Mesendoderm (in vitro differentiated cells): ENCODE measurements at regions not wholly inside any gene's neighbourhood (a gene's known extent, or its start where the extent isn't known, plus 50 kb on each side); places are given as distances from the start of the nearest gene placed in this dataset.

Source experiments
- DNase-seq: peaks from one replicate; pipeline ENCODE4 v3.0.0; 2013
- H2AK5ac ChIP-seq: 2 replicates; pipeline ENCODE4 v1.6.1; 2013; ENCODE audit warnings: low read length, inconsistent platforms
- H2BK120ac ChIP-seq: 2 replicates; pipeline ENCODE4 v1.6.1; 2013; ENCODE audit warnings: low read depth, mild to moderate bottlenecking, low read length, moderate library complexity, mixed read lengths
- H2BK15ac ChIP-seq: replicated peaks from 2 replicates; pipeline ENCODE4 v1.6.1; 2013; ENCODE audit warnings: low read depth, mild to moderate bottlenecking, moderate library complexity
- H2BK5ac ChIP-seq: 2 replicates; pipeline ENCODE4 v1.6.1; 2013; ENCODE audit warnings: low read length, inconsistent platforms
- H3K18ac ChIP-seq: 2 replicates; pipeline ENCODE4 v1.6.1; 2013; ENCODE audit warnings: mild to moderate bottlenecking, low read length, mixed read lengths
- H3K23ac ChIP-seq: one replicate; pipeline ENCODE4 v1.6.1; 2013; ENCODE audit warnings: low read length
- H3K27ac ChIP-seq: 2 replicates; pipeline ENCODE4 v1.5.1; 2013; ENCODE audit warnings: low read depth, mild to moderate bottlenecking, inconsistent platforms, low read length, moderate library complexity
- H3K27me3 ChIP-seq: 2 replicates; pipeline ENCODE4 v1.6.1; 2013; ENCODE audit warnings: low read length, control low read depth, mild to moderate bottlenecking, inconsistent platforms; ENCODE audit not compliant: insufficient read depth, poor library complexity
- H3K36me3 ChIP-seq: 2 replicates; pipeline ENCODE4 v1.6.1; 2013; ENCODE audit warnings: low read length, inconsistent platforms; ENCODE audit not compliant: control insufficient read depth, insufficient read depth
- H3K4ac ChIP-seq: one replicate; pipeline ENCODE4 v1.6.1; 2013; ENCODE audit warnings: low read depth, mild to moderate bottlenecking, low read length, moderate library complexity
- H3K4me1 ChIP-seq: 2 replicates; pipeline ENCODE4 v1.6.1; 2013; ENCODE audit warnings: low read depth, low read length, inconsistent platforms; ENCODE audit not compliant: control insufficient read depth
- H3K4me2 ChIP-seq: 2 replicates; pipeline ENCODE4 v1.6.1; 2013; ENCODE audit warnings: low read length
- H3K4me3 ChIP-seq: 2 replicates; pipeline ENCODE4 v1.5.1; 2013; ENCODE audit warnings: mild to moderate bottlenecking, low read length
- H3K56ac ChIP-seq: one replicate; pipeline ENCODE4 v1.6.1; 2013; ENCODE audit warnings: low read length
- H3K79me1 ChIP-seq: 2 replicates; pipeline ENCODE4 v1.6.1; 2013; ENCODE audit warnings: low read length, inconsistent platforms
- H3K79me2 ChIP-seq: 2 replicates; pipeline ENCODE4 v1.6.1; 2013; ENCODE audit warnings: mild to moderate bottlenecking, low read length; ENCODE audit not compliant: control insufficient read depth, insufficient read depth
- H3K9ac ChIP-seq: 2 replicates; pipeline ENCODE4 v1.6.1; 2013; ENCODE audit warnings: low read length, inconsistent platforms
- H4K5ac ChIP-seq: one replicate; pipeline ENCODE4 v1.6.1; 2013; ENCODE audit warnings: low read length
- H4K8ac ChIP-seq: one replicate; pipeline ENCODE4 v1.6.1; 2013; ENCODE audit warnings: low read depth, mild to moderate bottlenecking, control low read depth, low read length, moderate library complexity
- WGBS: extraction: QIAGEN DNeasy Blood & Tissue Kit; methylation state at CpG from one replicate; pipeline ENCODE4 v1.1.7; 2013; ENCODE audit warnings: low lambda C conversion rate, missing lambda C conversion rate; ENCODE audit not compliant: insufficient coverage; ENCODE audit errors: extremely low coverage; 5-methylcytosine and 5-hydroxymethylcytosine counted together

DNA sequence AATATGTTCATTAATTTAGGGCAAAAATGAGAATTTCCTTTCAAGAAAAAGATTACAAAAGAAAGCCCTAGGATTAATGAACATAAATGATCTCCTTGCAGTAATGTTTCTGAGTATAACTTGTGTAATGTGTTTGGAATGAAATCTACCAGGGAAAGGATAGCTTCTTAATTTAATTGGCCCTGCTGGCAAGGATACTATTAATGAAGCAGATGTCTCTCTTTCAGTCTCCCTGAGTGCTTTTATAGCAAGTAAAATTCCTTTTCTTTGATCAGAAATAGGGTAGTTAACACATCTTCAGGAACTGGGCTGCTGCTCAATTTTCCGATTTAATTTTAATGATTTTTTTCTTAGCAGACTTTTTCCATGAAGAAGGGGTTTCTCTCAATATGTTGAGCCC, 379.4 kb upstream of the PDE3A start:
- Histone ChIP-seq H3K4me2 (no peak overlapping the region), H3K56ac (no peak overlapping the region), H3K4me1 (no peaks in the 10 kb centered on the region), H3K27ac (no peak overlapping the region), H4K5ac (no peak overlapping the region), H3K27me3 (no peaks in the 10 kb centered on the region), H3K23ac (no peak overlapping the region), H3K79me2 (no peaks in the 10 kb centered on the region), H4K8ac (no peak overlapping the region), H3K18ac (no peak overlapping the region), H2BK15ac (no peak overlapping the region), H3K9ac (no peak overlapping the region), H3K4me3 (no peak overlapping the region), H2BK5ac (no peak overlapping the region), H2BK120ac (no peak overlapping the region), H3K4ac (no peak overlapping the region), H3K36me3 (no peaks in the 10 kb centered on the region), H2AK5ac (no peak overlapping the region), H3K79me1 (no peaks in the 10 kb centered on the region)
- WGBS, result no CpG with 5 or more reads among the region's 1 CpG
- DNase-seq, result no peak

GRCh38 chr12:19991146-19991545, 377.2 kb upstream of the PDE3A start:
- no peak overlapping the region for H2BK15ac ChIP-seq
- no CpG with 5 or more reads among the region's 3 CpGs for WGBS
- H3K79me2 ChIP-seq, result no peaks in the 10 kb centered on the region
- H4K5ac ChIP-seq, result no peak overlapping the region
- H2BK5ac ChIP-seq, result no peak overlapping the region
- H3K79me1 ChIP-seq, result no peaks in the 10 kb centered on the region
- no peak overlapping the region for H3K27ac ChIP-seq
- H3K4me2 ChIP-seq, result no peak overlapping the region
- no peaks in the 10 kb centered on the region for H3K27me3 ChIP-seq
- no peaks in the 10 kb centered on the region for H3K4me1 ChIP-seq
- no peak overlapping the region for H3K23ac ChIP-seq
- no peak overlapping the region for H3K56ac ChIP-seq
- no peak overlapping the region for H3K4ac ChIP-seq
- H3K4me3 ChIP-seq, result no peak overlapping the region
- H3K36me3 ChIP-seq, result no peaks in the 10 kb centered on the region
- H4K8ac ChIP-seq, result no peak overlapping the region
- no peak overlapping the region for H2AK5ac ChIP-seq
- H3K18ac ChIP-seq, result no peak overlapping the region
- no peak for DNase-seq
- no peak overlapping the region for H2BK120ac ChIP-seq
- no peak overlapping the region for H3K9ac ChIP-seq

- no peak overlapping the region for H3K18ac ChIP-seq
- no peak overlapping the region for H3K9ac ChIP-seq
- H3K27ac ChIP-seq, result no peak overlapping the region
- no peak overlapping the region for H3K4me3 ChIP-seq
- no peaks in the 10 kb centered on the region for H3K79me1 ChIP-seq
- no peak overlapping the region for H4K8ac ChIP-seq
- WGBS, result no CpG with 5 or more reads among the region's 2 CpGs
- H4K5ac ChIP-seq, result no peak overlapping the region
- no peak overlapping the region for H3K56ac ChIP-seq
- no peaks in the 10 kb centered on the region for H3K4me1 ChIP-seq
- no peak for DNase-seq
- H3K4ac ChIP-seq, result no peak overlapping the region
- H3K23ac ChIP-seq, result no peak overlapping the region
- H3K79me2 ChIP-seq, result no peaks in the 10 kb centered on the region
- H2BK5ac ChIP-seq, result no peak overlapping the region
- H2AK5ac ChIP-seq, result no peak overlapping the region
- no peaks in the 10 kb centered on the region for H3K27me3 ChIP-seq
- H3K4me2 ChIP-seq, result no peak overlapping the region
- no peak overlapping the region for H2BK15ac ChIP-seq
- H3K36me3 ChIP-seq, result no peaks in the 10 kb centered on the region
- no peak overlapping the region for H2BK120ac ChIP-seq
These were observed 376.0 kb upstream of the PDE3A start for GRCh38 chr12:19992311-19992710.

- no peak overlapping the region for H2BK5ac ChIP-seq
- H2AK5ac ChIP-seq, result no peak overlapping the region
- H3K4me3 ChIP-seq, result no peak overlapping the region
- H3K36me3 ChIP-seq, result no peaks in the 10 kb centered on the region
- no peaks in the 10 kb centered on the region for H3K79me1 ChIP-seq
- no peaks in the 10 kb centered on the region for H3K27me3 ChIP-seq
- DNase-seq, result no peak
- no peak overlapping the region for H2BK120ac ChIP-seq
- H4K8ac ChIP-seq, result no peak overlapping the region
- H3K56ac ChIP-seq, result no peak overlapping the region
- H4K5ac ChIP-seq, result no peak overlapping the region
- no peaks in the 10 kb centered on the region for H3K4me1 ChIP-seq
- H3K23ac ChIP-seq, result no peak overlapping the region
- H3K4me2 ChIP-seq, result no peak overlapping the region
- H3K79me2 ChIP-seq, result no peaks in the 10 kb centered on the region
- H2BK15ac ChIP-seq, result no peak overlapping the region
- no peak overlapping the region for H3K27ac ChIP-seq
- H3K18ac ChIP-seq, result no peak overlapping the region
- H3K9ac ChIP-seq, result no peak overlapping the region
- no peak overlapping the region for H3K4ac ChIP-seq
These were observed 373.4 kb upstream of the PDE3A start for GRCh38 chr12:19994968-19995367.

DNA sequence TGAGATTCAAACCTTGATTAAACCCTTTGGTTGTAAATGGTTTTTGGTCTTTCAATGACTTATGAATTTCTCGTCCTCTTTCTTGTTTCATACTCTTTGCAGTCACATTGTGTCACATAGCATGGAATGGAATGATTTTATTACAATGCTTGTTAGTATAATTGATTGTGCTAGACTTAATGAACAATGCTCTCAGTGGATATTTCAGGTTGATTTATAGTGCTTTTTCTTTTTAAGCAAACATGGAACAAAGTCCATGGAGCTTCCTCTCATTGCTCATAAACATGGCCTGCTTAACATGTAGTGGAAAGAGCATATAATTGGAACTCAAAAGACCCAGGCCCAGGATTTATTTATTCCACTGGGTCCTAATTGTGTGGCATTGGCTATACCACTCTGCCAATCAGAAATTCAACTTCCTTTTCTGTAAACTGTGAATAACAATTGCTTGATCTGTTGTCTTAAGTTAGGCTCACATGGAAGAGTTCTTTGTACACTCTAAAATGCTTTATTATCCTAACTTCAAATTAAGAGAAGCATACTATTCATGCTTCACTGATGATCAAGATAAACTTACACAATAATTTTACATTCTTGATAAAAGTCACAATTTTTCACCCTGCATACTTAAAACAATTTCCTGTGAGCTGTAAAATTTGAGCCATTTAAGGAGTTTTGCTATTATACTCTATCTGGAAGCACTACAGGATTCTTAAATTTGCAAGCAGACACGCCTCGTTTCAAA, 370.5 kb upstream of the PDE3A start:
- H2BK120ac ChIP-seq, result no peak overlapping the region
- no peak overlapping the region for H3K18ac ChIP-seq
- no peak overlapping the region for H4K5ac ChIP-seq
- no peak overlapping the region for H3K23ac ChIP-seq
- H3K4ac ChIP-seq, result no peak overlapping the region
- DNase-seq, result no peak
- no peaks in the 10 kb centered on the region for H3K27me3 ChIP-seq
- H3K9ac ChIP-seq, result no peak overlapping the region
- H4K8ac ChIP-seq, result no peak overlapping the region
- H3K79me1 ChIP-seq, result no peaks in the 10 kb centered on the region
- no CpG with 5 or more reads among the region's 3 CpGs for WGBS
- H2AK5ac ChIP-seq, result no peak overlapping the region
- no peaks in the 10 kb centered on the region for H3K36me3 ChIP-seq
- no peak overlapping the region for H3K4me3 ChIP-seq
- no peak overlapping the region for H3K56ac ChIP-seq
- no peak overlapping the region for H3K4me2 ChIP-seq
- no peak overlapping the region for H3K27ac ChIP-seq
- H3K4me1 ChIP-seq, result no peaks in the 10 kb centered on the region
- H3K79me2 ChIP-seq, result no peaks in the 10 kb centered on the region
- H2BK15ac ChIP-seq, result no peak overlapping the region
- no peak overlapping the region for H2BK5ac ChIP-seq

GRCh38 chr12:19998411-19998810, 369.9 kb upstream of the PDE3A start:
- H3K4ac ChIP-seq, result no peak overlapping the region
- H4K8ac ChIP-seq, result no peak overlapping the region
- no peak overlapping the region for H3K56ac ChIP-seq
- H3K27ac ChIP-seq, result no peak overlapping the region
- H2BK5ac ChIP-seq, result no peak overlapping the region
- H3K4me1 ChIP-seq, result no peaks in the 10 kb centered on the region
- no peak overlapping the region for H3K23ac ChIP-seq
- no peaks in the 10 kb centered on the region for H3K79me2 ChIP-seq
- no peak overlapping the region for H2BK120ac ChIP-seq
- H2BK15ac ChIP-seq, result no peak overlapping the region
- WGBS, result no CpG with 5 or more reads among the region's 1 CpG
- no peak overlapping the region for H3K9ac ChIP-seq
- no peak overlapping the region for H3K4me2 ChIP-seq
- H3K18ac ChIP-seq, result no peak overlapping the region
- no peaks in the 10 kb centered on the region for H3K79me1 ChIP-seq
- H3K27me3 ChIP-seq, result no peaks in the 10 kb centered on the region
- no peaks in the 10 kb centered on the region for H3K36me3 ChIP-seq
- no peak overlapping the region for H2AK5ac ChIP-seq
- no peak overlapping the region for H3K4me3 ChIP-seq
- H4K5ac ChIP-seq, result no peak overlapping the region
- no peak for DNase-seq
